ENCODE measurements at regions not wholly inside any gene's neighbourhood (a gene's known extent, or its start where the extent isn't known, plus 50 kb on each side); places are given as distances from the start of the nearest gene placed in this dataset.

DNA sequence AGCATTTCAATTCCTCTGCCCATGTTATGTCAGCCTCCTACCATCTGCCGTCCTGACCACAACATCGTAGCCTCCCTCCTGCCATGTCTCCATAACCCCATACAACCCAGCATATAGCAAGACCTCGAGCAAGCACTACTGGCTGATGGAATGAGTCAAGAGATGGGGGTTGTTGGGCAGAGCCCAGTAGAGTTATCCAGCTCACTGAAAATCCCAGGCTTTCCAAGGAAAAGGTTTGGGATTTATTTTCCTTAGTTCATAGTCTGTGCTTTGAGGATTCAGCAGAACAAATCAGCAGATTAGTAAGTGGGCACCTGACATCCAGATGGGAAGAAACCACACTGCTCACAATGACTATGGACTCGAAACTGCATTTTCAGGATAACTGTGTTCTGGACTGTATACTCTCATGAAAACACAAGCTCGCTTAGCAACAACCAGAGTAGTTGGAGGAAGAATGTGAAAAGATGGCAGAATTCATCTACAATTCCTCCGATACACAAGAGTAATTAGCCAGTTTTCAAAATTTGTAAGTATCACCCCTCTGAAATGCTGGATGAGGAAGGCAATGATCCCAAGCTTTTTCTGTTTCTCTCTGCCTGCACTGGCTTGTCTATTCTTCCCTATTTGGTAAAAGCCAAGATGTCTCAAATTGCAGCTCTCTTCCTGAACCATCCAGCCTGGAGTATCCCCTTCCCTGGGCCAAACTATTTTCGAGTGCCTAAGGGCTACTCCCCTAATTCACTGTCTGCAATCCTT, 186.2 kb upstream of the TBL1X start:
- no peaks in the 10 kb centered on the region for H3K27me3 ChIP-seq (ENCODE audit: low read depth)
- intact Hi-C loops (cut with DNase I), result no loop called here
- TF ChIP-seq CTCF (IDR thresholded peaks at IDR 0.05), result no peak
- H3K4me1 ChIP-seq, result no peaks in the 10 kb centered on the region
- H3K4me3 ChIP-seq, result peak overlapping the region; percentile 6
- ATAC-seq (no peak), DNase-seq (no peak)
- H3K36me3 ChIP-seq, result no peaks in the 10 kb centered on the region
- H3K9me3 ChIP-seq, result no peaks in the 10 kb centered on the region
- H3K27ac ChIP-seq, result no peak overlapping the region

DNA sequence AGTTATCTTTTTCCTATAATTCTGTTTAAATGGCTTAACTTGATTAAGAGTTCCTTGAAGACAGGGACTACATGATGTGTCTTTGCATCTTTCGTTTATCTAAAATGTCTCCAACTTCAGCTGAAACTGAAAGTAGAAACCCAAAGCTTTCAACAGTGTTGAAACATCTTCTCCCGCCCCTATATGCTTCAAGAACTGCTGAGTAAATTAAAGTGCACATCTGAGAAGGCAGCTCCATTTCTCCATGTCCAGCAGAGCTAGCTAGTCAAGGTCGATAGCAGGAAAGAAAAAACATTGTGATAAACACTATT, 185.7 kb upstream of the TBL1X start:
- no peaks in the 10 kb centered on the region for H3K36me3 ChIP-seq
- no peak overlapping the region for H3K27ac ChIP-seq
- TF ChIP-seq CTCF (IDR thresholded peaks at IDR 0.05), result no peak
- H3K27me3 ChIP-seq (ENCODE audit: low read depth), result no peaks in the 10 kb centered on the region
- no peaks in the 10 kb centered on the region for H3K9me3 ChIP-seq
- peak overlapping the region; percentile 6 for H3K4me3 ChIP-seq
- intact Hi-C loops (cut with DNase I), result no loop called here
- no peak for DNase-seq
- H3K4me1 ChIP-seq, result no peaks in the 10 kb centered on the region
- ATAC-seq, result no peak

DNA sequence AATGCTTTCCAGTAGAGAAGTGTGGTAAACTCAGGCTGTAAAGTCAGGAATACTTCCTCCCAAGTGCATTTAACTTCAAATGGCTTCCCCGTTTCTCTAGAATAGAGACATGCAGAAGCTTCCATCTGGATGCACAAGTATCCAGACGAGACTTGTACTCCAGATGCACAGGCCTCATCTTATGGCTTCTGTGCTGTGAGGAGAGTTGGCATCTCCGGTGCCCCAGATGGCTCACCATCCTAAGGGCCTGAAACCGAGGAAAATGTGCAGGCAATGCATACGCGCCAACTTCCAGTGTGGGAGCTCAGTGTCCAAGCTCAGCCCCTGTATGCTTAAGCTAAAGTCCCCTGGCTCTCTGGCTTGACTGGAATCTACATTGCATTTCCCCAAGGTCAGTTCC, 184.0 kb upstream of the TBL1X start:
- no peak overlapping the region for H3K4me3 ChIP-seq
- TF ChIP-seq CTCF (IDR thresholded peaks at IDR 0.05), result no peak
- no peaks in the 10 kb centered on the region for H3K27me3 ChIP-seq (ENCODE audit: low read depth)
- H3K36me3 ChIP-seq, result no peaks in the 10 kb centered on the region
- H3K9me3 ChIP-seq, result no peaks in the 10 kb centered on the region
- no peaks in the 10 kb centered on the region for H3K4me1 ChIP-seq
- intact Hi-C loops (cut with DNase I), result no loop called here
- DNase-seq (no peak), ATAC-seq (no peak)
- H3K27ac ChIP-seq, result no peak overlapping the region

DNA sequence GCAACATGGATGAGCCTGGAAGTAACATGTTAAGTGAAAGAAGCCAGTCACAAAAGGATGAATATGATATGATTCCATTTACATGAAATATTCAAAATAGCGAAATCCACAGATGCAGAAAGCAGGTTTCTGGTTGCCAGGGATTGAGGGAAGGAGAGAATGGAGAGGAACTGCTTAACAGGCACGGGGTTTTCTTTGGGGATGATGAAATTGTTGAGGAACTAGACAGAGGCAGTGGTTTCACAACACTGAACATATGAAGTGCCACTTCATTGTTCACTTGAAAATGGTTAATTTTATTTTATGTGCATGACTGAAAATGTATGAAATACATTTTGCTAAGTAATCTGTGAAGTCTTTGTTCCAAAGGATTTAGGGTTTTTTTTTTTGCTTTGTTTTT, 182.5 kb upstream of the TBL1X start:
- TF ChIP-seq CTCF (IDR thresholded peaks at IDR 0.05), result no peak
- Histone ChIP-seq H3K27me3 (ENCODE audit: low read depth) (no peaks in the 10 kb centered on the region), H3K4me3 (no peak overlapping the region), H3K27ac (no peak overlapping the region), H3K36me3 (no peaks in the 10 kb centered on the region), H3K4me1 (no peaks in the 10 kb centered on the region), H3K9me3 (no peaks in the 10 kb centered on the region)
- DNase-seq (no peak), ATAC-seq (peak in 1 of 2 donors; percentile 59)
- intact Hi-C loops (cut with DNase I), result no loop called here

DNA sequence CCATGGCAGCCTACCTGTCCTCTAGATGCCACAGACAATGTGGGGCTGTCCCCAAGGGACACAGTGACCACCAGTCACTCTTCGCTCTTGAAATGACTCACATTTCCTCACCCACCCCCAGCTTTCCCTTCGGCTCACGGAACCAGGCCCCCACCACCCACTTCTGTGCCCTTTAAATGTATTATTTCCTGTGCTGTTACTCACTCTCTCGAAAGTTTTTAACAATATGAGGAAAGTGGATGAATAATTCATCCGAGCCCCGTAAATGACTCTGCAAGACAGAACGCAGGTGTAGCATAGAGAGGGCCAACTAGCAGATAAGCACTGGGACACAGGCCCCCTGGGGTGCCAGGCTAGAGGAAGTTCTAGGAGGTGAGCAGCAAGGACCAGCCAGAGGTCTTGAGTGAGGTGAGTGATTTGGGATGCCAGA, 179.5 kb upstream of the TBL1X start:
- no peak for ATAC-seq
- no peak for TF ChIP-seq CTCF (IDR thresholded peaks at IDR 0.05)
- intact Hi-C loops (cut with DNase I), result no loop called here

More for the DNA sequence above, 179.5 kb upstream of the TBL1X start:
- no peak for DNase-seq
- Histone ChIP-seq H3K36me3 (no peaks in the 10 kb centered on the region), H3K4me3 (no peak overlapping the region), H3K4me1 (no peaks in the 10 kb centered on the region), H3K27ac (no peak overlapping the region), H3K9me3 (no peaks in the 10 kb centered on the region), H3K27me3 (ENCODE audit: low read depth) (no peaks in the 10 kb centered on the region)

Measured in lower lobe of right lung (tissue), 2 donors.